ENCODE measurements at regions not wholly inside any gene's neighbourhood (a gene's known extent, or its start where the extent isn't known, plus 50 kb on each side); places are given as distances from the start of the nearest gene placed in this dataset.

GRCh38 chr7:101688995-101689907 lies 60.2 kb upstream of the MYL10 start:
- TF ChIP-seq, protein P1, sequence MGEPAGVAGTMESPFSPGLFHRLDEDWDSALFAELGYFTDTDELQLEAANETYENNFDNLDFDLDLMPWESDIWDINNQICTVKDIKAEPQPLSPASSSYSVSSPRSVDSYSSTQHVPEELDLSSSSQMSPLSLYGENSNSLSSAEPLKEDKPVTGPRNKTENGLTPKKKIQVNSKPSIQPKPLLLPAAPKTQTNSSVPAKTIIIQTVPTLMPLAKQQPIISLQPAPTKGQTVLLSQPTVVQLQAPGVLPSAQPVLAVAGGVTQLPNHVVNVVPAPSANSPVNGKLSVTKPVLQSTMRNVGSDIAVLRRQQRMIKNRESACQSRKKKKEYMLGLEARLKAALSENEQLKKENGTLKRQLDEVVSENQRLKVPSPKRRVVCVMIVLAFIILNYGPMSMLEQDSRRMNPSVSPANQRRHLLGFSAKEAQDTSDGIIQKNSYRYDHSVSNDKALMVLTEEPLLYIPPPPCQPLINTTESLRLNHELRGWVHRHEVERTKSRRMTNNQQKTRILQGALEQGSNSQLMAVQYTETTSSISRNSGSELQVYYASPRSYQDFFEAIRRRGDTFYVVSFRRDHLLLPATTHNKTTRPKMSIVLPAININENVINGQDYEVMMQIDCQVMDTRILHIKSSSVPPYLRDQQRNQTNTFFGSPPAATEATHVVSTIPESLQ (CRISPR knock-in tag; IDR thresholded peaks at IDR 0.05): no peak
- TF ChIP-seq AFF4 (CRISPR knock-in tag; IDR thresholded peaks at IDR 0.05; ENCODE audit: borderline replicate concordance) (no peak), PRDM15 (CRISPR knock-in tag; IDR thresholded peaks at IDR 0.05) (no peak)
